ENCODE measurements at regions not wholly inside any gene's neighbourhood (a gene's known extent, or its start where the extent isn't known, plus 50 kb on each side); places are given as distances from the start of the nearest gene placed in this dataset.

- TF ChIP-seq ZNF670 (tag by site-specific recombination; IDR thresholded peaks at IDR 0.05; ENCODE audit: low read depth) (no peak), SALL2 (tag by site-specific recombination; IDR thresholded peaks at IDR 0.05; ENCODE audit: borderline replicate concordance) (no peak), ZBTB17 (tag by site-specific recombination; IDR thresholded peaks at IDR 0.05) (no peak)
Measured at GRCh38 chr20:6473197-6473596, 294.3 kb upstream of the BMP2 start (continued).

- Histone ChIP-seq H3K4me3 (ENCODE audit: low read depth, low read length) (no peak overlapping the region), H3K36me3 (ENCODE audit: control insufficient read depth in 2 of 2, insufficient read depth in 1 of 2, low read length in 2 of 2) (no peaks in the 10 kb centered on the region), H3K9me3 (ENCODE audit: control insufficient read depth, insufficient read depth, low read depth, low read length) (no peaks in the 10 kb centered on the region), H3K4me1 (ENCODE audit: control insufficient read depth, insufficient read depth, low read length) (no peaks in the 10 kb centered on the region), H3K27ac (ENCODE audit: extremely low read depth, low read depth, low read length) (no peak overlapping the region)
- ChIA-PET CTCF (no interaction called here), POLR2A (no interaction called here)
- no peak for TF ChIP-seq ZNF513 (tag by site-specific recombination; IDR thresholded peaks at IDR 0.05)
- no peak for TF ChIP-seq ZXDB (tag by site-specific recombination; IDR thresholded peaks at IDR 0.05)
- TF ChIP-seq ZNF785 (tag by site-specific recombination; IDR thresholded peaks at IDR 0.05): no peak
- TF ChIP-seq ZNF488 (tag by site-specific recombination; IDR thresholded peaks at IDR 0.05): no peak
- no peak for TF ChIP-seq ZNF514 (tag by site-specific recombination; IDR thresholded peaks at IDR 0.05)
- TF ChIP-seq TCF7L2 (IDR thresholded peaks at IDR 0.05; ENCODE audit: borderline replicate concordance, low read depth, low read length): no peak
- TF ChIP-seq ZNF398 (tag by site-specific recombination; IDR thresholded peaks at IDR 0.05): no peak
- TF ChIP-seq KLF16 (tag by site-specific recombination; IDR thresholded peaks at IDR 0.05): no peak
- no peak for TF ChIP-seq ZNF747 (tag by site-specific recombination; IDR thresholded peaks at IDR 0.05)
Measured at GRCh38 chr20:6471871-6472270, 295.6 kb upstream of the BMP2 start.

- TF ChIP-seq MYNN (tag by site-specific recombination; IDR thresholded peaks at IDR 0.05; ENCODE audit: borderline replicate concordance) (no peak), ZNF302 (tag by site-specific recombination; IDR thresholded peaks at IDR 0.05; ENCODE audit: low read depth) (no peak), ZNF677 (tag by site-specific recombination; IDR thresholded peaks at IDR 0.05) (no peak), ZNF146 (tag by site-specific recombination; IDR thresholded peaks at IDR 0.05) (no peak), ZNF501 (tag by site-specific recombination; IDR thresholded peaks at IDR 0.05) (no peak), KLF10 (tag by site-specific recombination; IDR thresholded peaks at IDR 0.05) (no peak), ZNF585B (tag by site-specific recombination; IDR thresholded peaks at IDR 0.05) (no peak), ZNF404 (tag by site-specific recombination; IDR thresholded peaks at IDR 0.05) (no peak), ZNF544 (tag by site-specific recombination; IDR thresholded peaks at IDR 0.05) (no peak), ZNF670 (tag by site-specific recombination; IDR thresholded peaks at IDR 0.05; ENCODE audit: low read depth) (no peak), ZNF394 (tag by site-specific recombination; IDR thresholded peaks at IDR 0.05; ENCODE audit: borderline replicate concordance) (no peak), ZNF629 (tag by site-specific recombination; IDR thresholded peaks at IDR 0.05) (no peak), ZNF600 (tag by site-specific recombination; IDR thresholded peaks at IDR 0.05) (no peak), ZIC2 (tag by site-specific recombination; IDR thresholded peaks at IDR 0.05) (no peak)
- no peaks in the 10 kb centered on the region for H3K9me3 ChIP-seq (ENCODE audit: control insufficient read depth, insufficient read depth, low read depth, low read length)
- no peaks in the 10 kb centered on the region for H3K4me1 ChIP-seq (ENCODE audit: control insufficient read depth, insufficient read depth, low read length)
- ChIA-PET CTCF (no interaction called here), POLR2A (no interaction called here)
- H3K4me3 ChIP-seq (ENCODE audit: low read depth, low read length): no peak overlapping the region
- no peak overlapping the region for H3K27ac ChIP-seq (ENCODE audit: extremely low read depth, low read depth, low read length)
- H3K36me3 ChIP-seq (ENCODE audit: control insufficient read depth in 2 of 2, insufficient read depth in 1 of 2, low read length in 2 of 2): no peaks in the 10 kb centered on the region
Measured at GRCh38 chr20:6471110-6471647, 296.3 kb upstream of the BMP2 start.
